Embryonic facial prominence (tissue), 1 donor: ENCODE measurements at regions not wholly inside any gene's neighbourhood (a gene's known extent, or its start where the extent isn't known, plus 50 kb on each side); places are given as distances from the start of the nearest gene placed in this dataset.
"Not testable (repeated sequence)": the region's sequence is repeated elsewhere in the genome, so short reads cannot be mapped to it uniquely, and the experiment has no call there.

Experiments used
- DNase-seq: peaks from one replicate; pipeline ENCODE4 v3.0.0-alpha.2; 2016; ENCODE audit errors: extremely low spot score

GRCh38 chr16:73125850-73126524 is 78.1 kb upstream of the ZFHX3 start:
- DNase-seq = no peak

- DNase-seq = no peak
Observed at GRCh38 chr16:73124665-73125375, 76.9 kb upstream of the ZFHX3 start.

- DNase-seq = no peak
Observed at GRCh38 chr16:73124097-73124652, 76.2 kb upstream of the ZFHX3 start.

- DNase-seq = no peak
Observed at GRCh38 chr16:73122604-73123391, 74.9 kb upstream of the ZFHX3 start.

GRCh38 chr16:73116576-73116975 is 68.6 kb upstream of the ZFHX3 start:
- DNase-seq = no peak

GRCh38 chr16:73113336-73113735 is 65.4 kb upstream of the ZFHX3 start:
- DNase-seq = no peak

GRCh38 chr16:73108195-73108963 is 60.5 kb upstream of the ZFHX3 start:
- no peak for DNase-seq

- DNase-seq = no peak
Observed at GRCh38 chr16:73107371-73107770, 59.4 kb upstream of the ZFHX3 start.

- no peak for DNase-seq
Observed at GRCh38 chr16:73106329-73107034, 58.6 kb upstream of the ZFHX3 start.

- no peak for DNase-seq
Observed at GRCh38 chr16:73101568-73101967, 53.6 kb upstream of the ZFHX3 start.

GRCh38 chr16:73099601-73100000 is 51.7 kb upstream of the ZFHX3 start:
- not testable (repeated sequence) for DNase-seq
